Testis (tissue), 2 donors: ENCODE measurements at regions not wholly inside any gene's neighbourhood (a gene's known extent, or its start where the extent isn't known, plus 50 kb on each side); places are given as distances from the start of the nearest gene placed in this dataset.

ENCODE experiments used
- DNase-seq: peaks from one replicate; pipeline ENCODE4 v3.0.0-alpha.2; 2019
- H3K27ac ChIP-seq, 2 donors: fragments of 200-600 bp; sonication (generic); one replicate each; pipeline ENCODE4 v1.5.1; 2019
- H3K27me3 ChIP-seq: fragments of 200-600 bp; sonication (generic); one replicate; pipeline ENCODE4 v1.5.1; 2019
- H3K36me3 ChIP-seq: fragments of 200-600 bp; sonication (generic); one replicate; pipeline ENCODE4 v1.5.1; 2017; ENCODE audit warnings: low read depth; ENCODE audit errors: missing control alignments
- H3K4me1 ChIP-seq: fragments of 200-600 bp; sonication (generic); one replicate; pipeline ENCODE4 v1.5.1; 2019
- H3K4me3 ChIP-seq, 2 donors: fragments of 200-600 bp; sonication (generic); one replicate each; pipeline ENCODE4 v1.5.1; 2017 to 2019
- H3K9me3 ChIP-seq: fragments of 200-600 bp; sonication (generic); one replicate; pipeline ENCODE4 v1.5.1; 2017
- POLR2A ChIP-seq: fragments of 450-650 bp; IDR thresholded peaks from one replicate; pipeline ENCODE4 v1.6.1; 2017; ENCODE audit warnings: antibody characterized with exemption, mild to moderate bottlenecking, moderate library complexity
- WGBS, 2 donors: methylation state at CpG; one replicate each; pipeline ENCODE4 v1.1.5; 2018; 5-methylcytosine and 5-hydroxymethylcytosine counted together
- intact Hi-C: fragments of 100-400 bp; cut with DNase I; formaldehyde crosslinking; loops from one replicate; pipeline ENCODE4 v1.15.1; 2023; ENCODE audit warnings: low total_unique reads
- TF ChIP-seq, protein P1 (sequence below), 3 experiments: fragments of 450-650 bp in 2 of 3; fragments of 200-600 bp in 1 of 3; sonication (generic) in 1 of 3; IDR thresholded peaks; one replicate each; pipeline ENCODE4 v1.5.1; 2016 to 2019; ENCODE audit warnings: antibody characterized with exemption in 3 of 3, mild to moderate bottlenecking in 2 of 3, moderate library complexity in 1 of 3

DNA sequence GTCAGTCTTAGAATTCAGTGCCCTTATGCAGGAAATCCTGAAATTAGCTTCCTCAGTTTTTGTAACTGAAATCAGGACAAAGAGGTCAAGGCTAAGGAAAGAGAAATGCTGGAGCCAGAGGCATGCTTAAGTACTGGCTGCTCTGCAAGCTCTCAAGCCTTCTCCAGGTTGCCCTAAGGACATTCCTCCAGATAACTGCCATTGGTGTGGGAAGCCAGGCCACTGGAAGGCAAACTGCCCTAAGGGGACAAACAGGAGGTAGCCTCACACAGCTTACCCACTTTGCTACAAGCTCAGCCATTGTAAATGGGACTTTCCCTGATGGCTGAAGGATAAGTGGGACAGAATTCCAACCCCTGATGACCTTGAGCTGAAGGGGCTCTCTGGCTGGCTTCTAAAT, 606.9 kb upstream of the PCDH10 start:
- H3K4me3 ChIP-seq: no peak overlapping the region
- DNase-seq: no peak
- intact Hi-C loops: no loop called here
- H3K9me3 ChIP-seq: no peaks in the 10 kb centered on the region
- no peak overlapping the region for H3K27ac ChIP-seq
- no peaks in the 10 kb centered on the region for H3K36me3 ChIP-seq
- H3K27me3 ChIP-seq: no peaks in the 10 kb centered on the region
- no peaks in the 10 kb centered on the region for H3K4me1 ChIP-seq
- no peak for TF ChIP-seq POLR2A
- TF ChIP-seq, protein P1, sequence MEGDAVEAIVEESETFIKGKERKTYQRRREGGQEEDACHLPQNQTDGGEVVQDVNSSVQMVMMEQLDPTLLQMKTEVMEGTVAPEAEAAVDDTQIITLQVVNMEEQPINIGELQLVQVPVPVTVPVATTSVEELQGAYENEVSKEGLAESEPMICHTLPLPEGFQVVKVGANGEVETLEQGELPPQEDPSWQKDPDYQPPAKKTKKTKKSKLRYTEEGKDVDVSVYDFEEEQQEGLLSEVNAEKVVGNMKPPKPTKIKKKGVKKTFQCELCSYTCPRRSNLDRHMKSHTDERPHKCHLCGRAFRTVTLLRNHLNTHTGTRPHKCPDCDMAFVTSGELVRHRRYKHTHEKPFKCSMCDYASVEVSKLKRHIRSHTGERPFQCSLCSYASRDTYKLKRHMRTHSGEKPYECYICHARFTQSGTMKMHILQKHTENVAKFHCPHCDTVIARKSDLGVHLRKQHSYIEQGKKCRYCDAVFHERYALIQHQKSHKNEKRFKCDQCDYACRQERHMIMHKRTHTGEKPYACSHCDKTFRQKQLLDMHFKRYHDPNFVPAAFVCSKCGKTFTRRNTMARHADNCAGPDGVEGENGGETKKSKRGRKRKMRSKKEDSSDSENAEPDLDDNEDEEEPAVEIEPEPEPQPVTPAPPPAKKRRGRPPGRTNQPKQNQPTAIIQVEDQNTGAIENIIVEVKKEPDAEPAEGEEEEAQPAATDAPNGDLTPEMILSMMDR (IDR thresholded peaks at IDR 0.05): no peak

DNA sequence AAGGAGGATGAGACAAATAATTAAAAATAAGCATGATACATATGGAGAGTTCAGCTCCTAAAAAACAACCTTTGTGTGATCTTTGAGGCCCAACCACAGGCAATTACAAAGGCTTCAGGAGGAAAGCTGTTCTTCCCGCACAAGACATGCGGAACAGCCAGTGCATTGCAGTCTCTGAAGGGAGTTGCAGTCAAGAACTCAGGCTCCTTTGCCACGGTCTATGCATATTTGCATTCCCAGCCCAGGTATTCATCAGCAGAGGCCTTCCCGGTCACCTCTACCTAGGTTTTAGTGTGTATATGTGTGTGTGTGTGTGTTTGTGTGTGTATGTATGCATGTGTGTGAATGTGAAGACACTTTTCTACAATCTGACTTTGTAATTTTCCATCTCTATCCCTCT, 600.6 kb upstream of the PCDH10 start:
- no peaks in the 10 kb centered on the region for H3K9me3 ChIP-seq
- H3K36me3 ChIP-seq: no peaks in the 10 kb centered on the region
- H3K27ac ChIP-seq: no peak overlapping the region
- TF ChIP-seq POLR2A: no peak
- TF ChIP-seq, protein P1 (IDR thresholded peaks at IDR 0.05): no peak
- WGBS, 2 donors: 62 to 76% methylated on average over 4 of the region's 4 CpGs
- no peaks in the 10 kb centered on the region for H3K4me1 ChIP-seq
- no peaks in the 10 kb centered on the region for H3K27me3 ChIP-seq
- intact Hi-C loops: no loop called here
- no peak for DNase-seq
- H3K4me3 ChIP-seq: no peak overlapping the region

DNA sequence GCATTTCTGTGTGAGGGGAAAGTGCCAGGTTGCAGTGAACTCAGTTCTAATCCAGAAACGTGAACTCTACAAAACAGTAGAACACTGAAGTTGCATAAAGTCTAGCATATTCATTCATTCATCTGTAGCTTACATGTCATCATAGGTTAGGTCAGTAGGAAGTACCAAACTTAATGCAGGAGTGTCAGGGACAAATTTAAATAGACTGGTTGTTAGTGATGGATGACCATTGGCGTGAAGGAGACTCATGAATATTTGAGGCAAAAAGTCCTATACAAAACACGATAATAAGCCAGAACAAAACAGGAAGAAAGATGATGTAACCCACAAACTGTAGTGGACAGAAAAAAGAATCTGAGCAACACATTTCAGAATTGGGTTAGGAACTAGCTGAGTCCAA, 592.8 kb upstream of the PCDH10 start:
- no peak overlapping the region for H3K27ac ChIP-seq
- no peaks in the 10 kb centered on the region for H3K36me3 ChIP-seq
- H3K4me1 ChIP-seq: no peaks in the 10 kb centered on the region
- DNase-seq: no peak
- intact Hi-C loops: no loop called here
- 82 to 86% methylated on average over 3 of the region's 3 CpGs for WGBS, 2 donors
- no peak overlapping the region for H3K4me3 ChIP-seq
- H3K9me3 ChIP-seq: no peaks in the 10 kb centered on the region
- no peak for TF ChIP-seq POLR2A
- H3K27me3 ChIP-seq: no peaks in the 10 kb centered on the region

DNA sequence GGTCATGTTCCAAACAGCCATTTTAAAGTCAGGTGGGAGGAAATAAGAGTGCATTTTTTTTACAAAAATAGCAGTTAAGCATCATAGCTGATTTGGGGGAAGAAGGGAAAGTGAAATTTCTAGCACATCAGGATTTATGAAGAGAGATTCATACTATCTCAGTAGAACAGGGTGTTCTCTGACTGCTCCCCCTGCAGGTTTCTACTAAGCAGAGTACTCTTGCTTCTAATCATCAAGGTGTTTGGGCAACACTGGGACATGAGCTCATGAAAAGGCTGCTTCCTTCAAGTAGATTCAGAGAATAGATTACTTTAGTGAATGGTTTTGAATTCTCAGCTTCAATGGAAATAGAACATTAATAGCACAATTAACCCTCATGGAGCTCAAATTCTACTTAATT, 591.4 kb upstream of the PCDH10 start:
- DNase-seq: no peak
- TF ChIP-seq POLR2A: no peak
- TF ChIP-seq, protein P1 (IDR thresholded peaks at IDR 0.05): no peak

DNA sequence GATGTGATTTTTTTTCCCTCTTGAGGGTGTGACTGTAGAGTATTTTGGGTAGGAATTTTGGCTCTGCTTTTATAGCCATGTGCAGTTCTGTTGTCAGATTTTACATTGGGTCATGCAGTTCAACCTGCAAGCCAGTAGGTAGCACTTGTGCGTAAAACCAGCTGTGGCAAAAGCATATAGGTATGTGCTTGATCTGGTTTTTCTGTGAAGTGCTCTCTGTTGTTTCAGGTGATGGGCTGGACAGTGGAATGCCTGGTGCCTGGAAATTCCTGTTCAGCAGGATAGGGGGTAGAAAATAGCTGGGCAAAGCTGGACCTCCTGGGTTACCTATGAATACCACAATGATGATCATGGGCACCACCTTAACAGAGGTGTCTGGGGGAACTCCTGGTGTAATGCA, 584.2 kb upstream of the PCDH10 start:
- H3K4me3 ChIP-seq: no peak overlapping the region
- H3K9me3 ChIP-seq: no peaks in the 10 kb centered on the region
- DNase-seq: no peak
- no peak overlapping the region for H3K27ac ChIP-seq
- 79 to 100% methylated on average over 1 of the region's 1 CpG for WGBS, 2 donors
- intact Hi-C loops: no loop called here
- H3K36me3 ChIP-seq: no peaks in the 10 kb centered on the region
- H3K27me3 ChIP-seq: no peaks in the 10 kb centered on the region
- TF ChIP-seq, protein P1 (IDR thresholded peaks at IDR 0.05): no peak
- TF ChIP-seq POLR2A: no peak
- no peaks in the 10 kb centered on the region for H3K4me1 ChIP-seq

More for the DNA sequence above, 591.4 kb upstream of the PCDH10 start:
- no peaks in the 10 kb centered on the region for H3K9me3 ChIP-seq
- no peak overlapping the region for H3K27ac ChIP-seq
- intact Hi-C loops: no loop called here
- H3K4me3 ChIP-seq: no peak overlapping the region
- no peaks in the 10 kb centered on the region for H3K36me3 ChIP-seq
- no peaks in the 10 kb centered on the region for H3K4me1 ChIP-seq
- H3K27me3 ChIP-seq: no peaks in the 10 kb centered on the region
